Lung (tissue), 11 donors: ENCODE measurements at regions not wholly inside any gene's neighbourhood (a gene's known extent, or its start where the extent isn't known, plus 50 kb on each side); places are given as distances from the start of the nearest gene placed in this dataset.

Experiments used
- ATAC-seq: fragments of 200-7000 bp; cut with Tn5 transposase; one replicate; pipeline ENCODE4 v1.9.1; 2020; ENCODE audit warnings: moderate number of reproducible peaks; ENCODE audit not compliant: insufficient read depth, low FRiP score
- DNase-seq, 3 donors: peaks; one replicate each; pipeline ENCODE4 v3.0.0-alpha.2; 2013 to 2017
- H3K27ac ChIP-seq, 2 donors: one replicate each; pipeline ENCODE4 v1.5.1; 2013; ENCODE audit warnings: mild to moderate bottlenecking in 2 of 2, moderate library complexity in 2 of 2, control low read depth in 1 of 2, inconsistent platforms in 1 of 2, low read depth in 1 of 2, low read length in 1 of 2
- H3K27me3 ChIP-seq, 3 donors: one replicate each; pipeline ENCODE4 v1.5.1; 2013; ENCODE audit warnings: low read length in 2 of 3; ENCODE audit not compliant: control insufficient read depth in 3 of 3, insufficient read depth in 3 of 3
- H3K36me3 ChIP-seq, 4 donors: one replicate each; pipeline ENCODE4 v1.5.1; 2013; ENCODE audit warnings: low read length in 4 of 4, mild to moderate bottlenecking in 1 of 4, moderate library complexity in 1 of 4; ENCODE audit not compliant: control insufficient read depth in 4 of 4, insufficient read depth in 4 of 4
- H3K4me1 ChIP-seq, 5 donors: one replicate each; pipeline ENCODE4 v1.5.1; 2013; ENCODE audit warnings: low read length in 5 of 5, mild to moderate bottlenecking in 2 of 5, moderate library complexity in 1 of 5; ENCODE audit not compliant: control insufficient read depth in 5 of 5, insufficient read depth in 5 of 5
- H3K4me3 ChIP-seq: one replicate; pipeline ENCODE4 v1.5.1; 2013; ENCODE audit warnings: mild to moderate bottlenecking, control low read depth, moderate library complexity
- H3K9ac ChIP-seq, 2 donors: one replicate each; pipeline ENCODE4 v1.5.1; 2013; ENCODE audit warnings: low read length in 2 of 2, control low read depth in 1 of 2; ENCODE audit not compliant: insufficient read depth in 1 of 2
- H3K9me3 ChIP-seq, 4 donors: one replicate each; pipeline ENCODE4 v1.5.1; 2013; ENCODE audit warnings: low read length in 3 of 4, mild to moderate bottlenecking in 1 of 4, moderate library complexity in 1 of 4; ENCODE audit not compliant: control insufficient read depth in 4 of 4, insufficient read depth in 3 of 4
- WGBS, 2 donors: extraction: QIAGEN DNeasy Blood & Tissue Kit; methylation state at CpG; one replicate each; pipeline ENCODE4 v1.1.7; 2013; 5-methylcytosine and 5-hydroxymethylcytosine counted together
- TF ChIP-seq, protein P1 (sequence below): IDR thresholded peaks from 2 replicates; pipeline ENCODE4 v1.5.1; 2012; ENCODE audit warnings: mild to moderate bottlenecking; ENCODE audit errors: control extremely low read depth, extremely low read depth
- donor health status: control.
- donor health status: control.
- donor health status: Bipolar disorder and iron deficiency.
- donor health status: healthy.
- donor health status: DM: yes; HTN: yes; CAD: no.

DNA sequence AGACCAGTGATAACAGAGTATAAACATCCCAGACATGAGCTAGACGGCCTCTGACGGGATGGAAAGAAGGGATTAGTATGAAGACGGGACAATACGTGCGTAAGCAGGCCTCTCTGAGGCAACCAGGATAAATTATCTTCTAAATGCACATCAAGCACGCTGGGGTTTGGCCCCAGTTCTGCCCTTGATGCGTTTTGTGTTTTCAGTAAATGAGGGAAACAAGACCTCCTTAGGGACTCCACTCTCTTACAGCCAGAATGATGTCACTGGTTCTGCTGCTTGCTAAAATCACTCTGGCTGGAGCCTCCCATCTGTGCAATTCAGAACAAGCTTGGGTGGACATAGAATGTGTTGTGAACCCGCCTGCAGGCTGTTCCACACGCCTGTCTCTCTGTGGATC is 156.0 kb upstream of the MCTP2 start:
- TF ChIP-seq, protein P1, sequence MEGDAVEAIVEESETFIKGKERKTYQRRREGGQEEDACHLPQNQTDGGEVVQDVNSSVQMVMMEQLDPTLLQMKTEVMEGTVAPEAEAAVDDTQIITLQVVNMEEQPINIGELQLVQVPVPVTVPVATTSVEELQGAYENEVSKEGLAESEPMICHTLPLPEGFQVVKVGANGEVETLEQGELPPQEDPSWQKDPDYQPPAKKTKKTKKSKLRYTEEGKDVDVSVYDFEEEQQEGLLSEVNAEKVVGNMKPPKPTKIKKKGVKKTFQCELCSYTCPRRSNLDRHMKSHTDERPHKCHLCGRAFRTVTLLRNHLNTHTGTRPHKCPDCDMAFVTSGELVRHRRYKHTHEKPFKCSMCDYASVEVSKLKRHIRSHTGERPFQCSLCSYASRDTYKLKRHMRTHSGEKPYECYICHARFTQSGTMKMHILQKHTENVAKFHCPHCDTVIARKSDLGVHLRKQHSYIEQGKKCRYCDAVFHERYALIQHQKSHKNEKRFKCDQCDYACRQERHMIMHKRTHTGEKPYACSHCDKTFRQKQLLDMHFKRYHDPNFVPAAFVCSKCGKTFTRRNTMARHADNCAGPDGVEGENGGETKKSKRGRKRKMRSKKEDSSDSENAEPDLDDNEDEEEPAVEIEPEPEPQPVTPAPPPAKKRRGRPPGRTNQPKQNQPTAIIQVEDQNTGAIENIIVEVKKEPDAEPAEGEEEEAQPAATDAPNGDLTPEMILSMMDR = no peak
- no peaks in the 10 kb centered on the region for H3K36me3 ChIP-seq
- no peak overlapping the region for H3K27ac ChIP-seq
- H3K9ac ChIP-seq = no peak overlapping the region
- peaks cover 0 to 2% (median 0%) of the 10 kb centered on the region in 4 donors for H3K9me3 ChIP-seq
- ATAC-seq (no peak), DNase-seq (peak; percentile 21 to 54 (median 34))
- no peak overlapping the region for H3K4me3 ChIP-seq
- H3K27me3 ChIP-seq = no peaks in the 10 kb centered on the region
- H3K4me1 ChIP-seq = no peaks in the 10 kb centered on the region
- 65 to 81% methylated on average over 9 of the region's 9 CpGs for WGBS, 2 donors

DNA sequence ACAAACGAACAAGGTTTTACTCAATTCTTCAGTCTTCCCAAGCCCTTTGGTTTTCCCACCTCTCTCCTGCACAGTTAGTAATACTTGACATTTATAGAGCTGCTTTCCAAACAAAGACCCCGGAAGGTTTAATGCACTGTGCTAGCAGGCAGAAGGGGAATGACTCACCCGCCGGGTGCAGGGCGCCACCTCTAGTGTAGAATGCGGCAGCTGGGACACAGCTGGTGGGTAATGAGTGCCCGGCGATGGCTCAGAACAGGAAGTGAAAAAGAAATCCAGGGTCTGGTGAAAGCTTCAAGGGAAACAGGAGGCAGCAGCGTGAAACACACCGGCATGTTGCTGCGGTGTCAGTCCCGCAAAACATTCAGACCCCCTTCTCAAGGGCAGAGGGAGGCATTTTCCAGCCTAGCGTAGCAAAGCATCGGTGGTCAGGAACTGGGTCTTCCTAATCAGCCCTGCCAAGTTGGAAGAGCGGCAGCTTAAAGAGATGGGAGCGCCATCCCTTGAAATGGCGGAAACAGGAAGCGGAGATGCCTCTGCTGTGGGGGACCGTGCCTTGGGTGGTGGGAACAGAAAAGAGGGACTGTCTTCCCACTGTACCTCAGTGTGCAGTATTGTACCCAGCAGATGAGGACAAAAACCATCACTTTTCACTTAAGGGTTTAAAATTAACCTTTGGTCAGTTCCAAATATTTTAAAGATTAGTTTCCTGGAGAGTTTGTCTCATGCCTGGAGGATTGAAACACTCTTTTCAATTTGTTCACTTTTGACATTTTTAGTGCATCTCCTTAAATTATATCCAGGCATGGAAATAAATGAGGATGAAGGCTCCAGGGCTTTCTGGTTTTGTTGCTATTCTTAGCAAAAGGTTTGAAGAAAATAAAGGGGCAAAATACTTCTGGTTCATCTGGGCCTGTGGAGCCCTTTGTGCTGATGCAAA is 160.7 kb upstream of the MCTP2 start:
- 60 to 67% methylated on average over 19 of the region's 19 CpGs for WGBS, 2 donors
- TF ChIP-seq, protein P1 = no peak
- Histone ChIP-seq H3K27me3 (no peaks in the 10 kb centered on the region), H3K9ac (no peak overlapping the region), H3K36me3 (no peaks in the 10 kb centered on the region), H3K27ac (peak overlapping the region in 1 of 2 donors; percentile 43), H3K4me1 (no peaks in the 10 kb centered on the region), H3K4me3 (no peak overlapping the region), H3K9me3 (peaks cover 0 to 14% (median 5%) of the 10 kb centered on the region in 4 donors)
- peak; percentile 43 for ATAC-seq
- peak; percentile 31 to 43 (median 42) for DNase-seq

DNA sequence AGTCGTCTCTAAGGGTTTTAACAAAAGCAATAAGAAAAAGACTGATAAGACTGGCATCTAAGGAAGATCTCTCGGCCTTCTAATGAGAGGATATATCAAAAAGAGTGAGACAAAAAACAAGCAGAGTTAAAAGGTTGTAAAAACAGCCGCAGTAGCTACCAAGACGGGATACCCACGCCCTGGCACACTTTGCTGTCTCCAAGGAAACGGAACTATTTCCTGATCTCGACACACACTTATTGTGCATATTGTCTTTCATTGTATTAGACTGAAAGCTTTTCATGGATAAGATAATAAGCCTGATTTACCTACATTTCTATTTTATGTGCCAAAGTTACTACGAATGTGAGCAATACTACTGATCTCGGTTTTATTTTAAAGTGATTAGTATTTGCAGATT is 161.5 kb upstream of the MCTP2 start:
- Histone ChIP-seq H3K4me1 (no peaks in the 10 kb centered on the region), H3K27ac (no peak overlapping the region), H3K4me3 (no peak overlapping the region), H3K36me3 (no peaks in the 10 kb centered on the region), H3K9me3 (peaks cover 0 to 14% (median 5%) of the 10 kb centered on the region in 4 donors), H3K27me3 (no peaks in the 10 kb centered on the region), H3K9ac (no peak overlapping the region)
- ATAC-seq (no peak), DNase-seq (no peak)
- 72 to 81% methylated on average over 9 of the region's 9 CpGs for WGBS, 2 donors
- TF ChIP-seq, protein P1 = no peak
